HG02870 (cell line): ENCODE measurements at regions not wholly inside any gene's neighbourhood (a gene's known extent, or its start where the extent isn't known, plus 50 kb on each side); places are given as distances from the start of the nearest gene placed in this dataset.

ENCODE experiments used
- ATAC-seq: cut with Tn5 transposase; IDR thresholded peaks from one replicate; pipeline ENCODE4 v1.9.1; 2021; ENCODE audit warnings: mild to moderate bottlenecking, moderate library complexity; ENCODE audit not compliant: unreplicated experiment

- ATAC-seq: no peak
These were observed 257.1 kb downstream of the BCL11A start for GRCh38 chr2:60296219-60296955.

- ATAC-seq: no peak
These were observed 257.9 kb downstream of the BCL11A start for GRCh38 chr2:60295636-60295962.

GRCh38 chr2:60294901-60295635, 258.4 kb downstream of the BCL11A start:
- no peak for ATAC-seq

- no peak for ATAC-seq
These were observed 261.2 kb downstream of the BCL11A start for GRCh38 chr2:60292242-60292641.

GRCh38 chr2:60290509-60290908, 262.9 kb downstream of the BCL11A start:
- no peak for ATAC-seq

- no peak for ATAC-seq
These were observed 267.7 kb downstream of the BCL11A start for GRCh38 chr2:60285626-60286316.

- no peak for ATAC-seq
These were observed 269.8 kb downstream of the BCL11A start for GRCh38 chr2:60283626-60284025.

- no peak for ATAC-seq
These were observed 270.6 kb downstream of the BCL11A start for GRCh38 chr2:60282886-60283285.

GRCh38 chr2:60281730-60282129, 271.7 kb downstream of the BCL11A start:
- no peak for ATAC-seq

GRCh38 chr2:60280238-60280637, 273.2 kb downstream of the BCL11A start:
- no peak for ATAC-seq

GRCh38 chr2:60278906-60279305, 274.5 kb downstream of the BCL11A start:
- ATAC-seq: no peak

GRCh38 chr2:60275958-60276357, 277.5 kb downstream of the BCL11A start:
- no peak for ATAC-seq

GRCh38 chr2:60273836-60274235, 279.6 kb downstream of the BCL11A start:
- no peak for ATAC-seq

GRCh38 chr2:60271713-60272112, 281.7 kb downstream of the BCL11A start:
- no peak for ATAC-seq

GRCh38 chr2:60271131-60271530, 282.3 kb downstream of the BCL11A start:
- no peak for ATAC-seq

GRCh38 chr2:60268661-60269060, 284.8 kb downstream of the BCL11A start:
- no peak for ATAC-seq

GRCh38 chr2:60268032-60268431, 285.4 kb downstream of the BCL11A start:
- ATAC-seq: no peak

GRCh38 chr2:60267122-60267521, 286.3 kb downstream of the BCL11A start:
- ATAC-seq: no peak

GRCh38 chr2:60262178-60262577, 291.3 kb downstream of the BCL11A start:
- no peak for ATAC-seq

- ATAC-seq: no peak
These were observed 292.7 kb downstream of the BCL11A start for GRCh38 chr2:60260639-60261296.

GRCh38 chr2:60259781-60260180, 293.7 kb downstream of the BCL11A start:
- ATAC-seq: no peak
